Fibroblast of villous mesenchyme (primary cell): ENCODE measurements at regions not wholly inside any gene's neighbourhood (a gene's known extent, or its start where the extent isn't known, plus 50 kb on each side); places are given as distances from the start of the nearest gene placed in this dataset.

Source experiments
- DNase-seq: peaks from one replicate; pipeline ENCODE4 v3.0.0-alpha.2; 2010; ENCODE audit warnings: low read depth
- H3K4me3 ChIP-seq: 2 replicates; pipeline ENCODE4 v1.5.1; 2011; ENCODE audit warnings: low read depth, mild to moderate bottlenecking, low read length
- CTCF ChIP-seq: IDR thresholded peaks from 2 replicates; pipeline ENCODE4 v1.5.1; 2012; ENCODE audit warnings: low read depth, mild to moderate bottlenecking, low read length; ENCODE audit not compliant: insufficient read depth

DNA sequence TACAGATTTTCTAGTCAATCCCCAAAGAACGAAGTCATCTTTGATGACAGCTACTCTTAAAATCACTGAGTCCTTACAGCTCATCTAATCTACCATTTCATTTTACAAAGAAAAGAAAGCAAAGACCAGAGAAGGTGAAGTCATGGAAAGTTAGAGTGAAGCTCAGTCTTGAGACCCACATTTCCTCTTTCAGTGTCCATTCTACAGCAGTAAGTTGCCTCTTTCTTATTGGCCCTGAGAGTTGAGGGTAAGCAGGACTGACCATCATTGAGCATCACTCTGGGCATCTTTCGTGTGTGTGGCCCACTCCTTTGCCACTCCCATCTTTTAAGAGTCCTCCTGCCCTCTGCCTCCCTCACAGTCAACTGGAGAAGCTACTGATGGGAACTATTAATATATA is 251.8 kb upstream of the NR4A3 start:
- no peak for DNase-seq
- TF ChIP-seq CTCF = no peak
- no peak overlapping the region for H3K4me3 ChIP-seq

- no peak for DNase-seq
- H3K4me3 ChIP-seq = no peak overlapping the region
- TF ChIP-seq CTCF = no peak
Observed at GRCh38 chr9:99572567-99572966, 249.1 kb upstream of the NR4A3 start.

DNA sequence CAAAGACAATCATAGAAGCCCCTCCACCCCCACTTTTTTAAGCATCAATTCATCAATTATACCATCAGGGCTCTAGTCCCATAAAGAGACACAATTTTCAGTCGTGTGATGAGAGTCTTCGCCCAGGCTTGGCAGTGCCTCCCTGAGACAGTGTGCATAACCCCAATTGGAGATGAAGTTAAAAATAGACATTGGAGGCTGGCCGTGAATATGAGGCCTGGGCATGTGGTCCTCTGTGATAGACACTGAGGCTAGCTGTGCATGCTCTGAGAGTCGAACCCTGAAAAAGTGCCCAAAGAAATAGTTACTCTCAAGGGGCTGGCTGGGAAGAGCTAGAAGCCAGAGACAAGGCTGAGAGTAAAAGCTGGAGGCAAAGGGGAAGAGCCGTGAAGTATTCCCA is 248.6 kb upstream of the NR4A3 start:
- H3K4me3 ChIP-seq = no peak overlapping the region
- no peak for DNase-seq
- TF ChIP-seq CTCF = no peak

- DNase-seq = no peak
- TF ChIP-seq CTCF = no peak
- H3K4me3 ChIP-seq = no peak overlapping the region
Observed at GRCh38 chr9:99573886-99574285, 247.8 kb upstream of the NR4A3 start.

DNA sequence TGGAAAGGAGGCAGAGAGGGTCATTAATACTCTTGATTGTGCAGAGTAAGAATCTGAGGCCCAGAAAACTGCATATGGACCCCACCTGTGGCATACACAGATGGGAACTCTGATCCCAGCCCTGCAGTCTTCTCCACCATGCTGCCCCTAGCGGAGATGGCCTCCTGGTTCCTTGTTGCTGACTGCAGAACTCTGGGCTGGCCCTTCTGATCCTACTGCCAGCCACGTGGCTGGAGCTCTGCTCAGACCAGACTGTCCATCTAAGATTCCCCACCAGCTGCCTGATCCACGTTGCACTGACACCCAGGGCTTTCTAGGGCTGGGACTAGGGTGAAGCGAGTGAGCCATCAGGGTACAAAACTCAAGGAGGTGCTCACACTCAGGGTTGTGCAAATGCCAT is 245.7 kb upstream of the NR4A3 start:
- DNase-seq = no peak
- no peak overlapping the region for H3K4me3 ChIP-seq
- TF ChIP-seq CTCF = no peak

DNA sequence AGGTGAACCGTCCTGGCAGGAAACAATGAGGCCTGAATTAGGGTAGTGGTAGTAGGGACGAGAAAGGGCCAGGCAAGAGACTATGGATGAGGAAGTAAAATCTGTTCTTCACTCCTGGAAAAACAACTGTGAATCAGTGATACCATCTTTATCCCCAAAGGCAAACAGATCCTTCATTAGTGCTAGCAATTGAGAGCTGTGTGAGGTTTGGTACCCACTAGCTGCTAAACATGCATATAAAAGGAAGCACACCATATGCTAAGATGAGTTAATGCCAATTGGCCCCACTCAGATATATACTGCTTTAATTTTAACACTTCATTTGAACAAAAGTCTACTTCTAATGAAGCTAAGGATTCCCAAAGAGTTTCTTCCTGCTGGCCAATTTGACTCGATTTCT is 244.8 kb upstream of the NR4A3 start:
- H3K4me3 ChIP-seq = no peak overlapping the region
- TF ChIP-seq CTCF = no peak
- no peak for DNase-seq

DNA sequence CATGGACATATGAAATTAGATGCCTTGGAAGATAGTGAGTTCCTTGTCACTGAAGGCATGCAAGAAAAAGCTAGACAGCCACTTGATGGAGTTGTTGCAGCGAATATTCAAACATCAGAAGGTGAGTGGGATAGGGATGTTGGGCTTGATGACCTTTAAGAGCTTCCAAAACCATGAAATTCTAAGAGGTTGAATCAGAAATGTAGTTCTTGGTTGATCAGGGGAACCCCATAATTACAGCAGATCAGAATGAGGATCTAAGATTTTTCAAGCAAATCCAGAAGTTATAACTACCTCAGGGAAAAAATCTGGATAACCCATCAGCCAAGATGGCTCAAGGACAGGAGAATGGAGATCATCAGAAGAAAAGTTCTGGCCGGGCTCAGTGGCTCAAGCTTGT is 244.3 kb upstream of the NR4A3 start:
- no peak for TF ChIP-seq CTCF
- no peak for DNase-seq
- H3K4me3 ChIP-seq = no peak overlapping the region
